HG02571 (cell line): ENCODE measurements at regions not wholly inside any gene's neighbourhood (a gene's known extent, or its start where the extent isn't known, plus 50 kb on each side); places are given as distances from the start of the nearest gene placed in this dataset.

Source experiments
- ATAC-seq: cut with Tn5 transposase; IDR thresholded peaks from one replicate; pipeline ENCODE4 v1.9.1; 2021; ENCODE audit warnings: mild to moderate bottlenecking, moderate library complexity; ENCODE audit not compliant: unreplicated experiment

GRCh38 chr4:74674750-74675149 is 119.6 kb downstream of the BTC start:
- no peak for ATAC-seq

- no peak for ATAC-seq
Measured at GRCh38 chr4:74675673-74676279, 118.5 kb downstream of the BTC start.

- no peak for ATAC-seq
Measured at GRCh38 chr4:74682567-74683359, 111.6 kb downstream of the BTC start.

GRCh38 chr4:74692972-74693371 is 101.4 kb downstream of the BTC start:
- ATAC-seq = no peak
